ENCODE measurements at regions not wholly inside any gene's neighbourhood (a gene's known extent, or its start where the extent isn't known, plus 50 kb on each side); places are given as distances from the start of the nearest gene placed in this dataset.

GRCh38 chr13:76378767-76379166 is 507.4 kb downstream of the KCTD12 start:
- CTCF ChIA-PET, result no interaction called here
- POLR2A ChIA-PET, result no interaction called here

GRCh38 chr13:76363682-76364289 is 522.4 kb downstream of the KCTD12 start:
- DNase-seq (ENCODE audit: low read depth, low spot score), result no peak
- CTCF ChIA-PET, result no interaction called here

More at GRCh38 chr13:76378767-76379166, 507.4 kb downstream of the KCTD12 start:
- no peak for DNase-seq (ENCODE audit: low read depth, low spot score)
- no peak for TF ChIP-seq CTCF (IDR thresholded peaks at IDR 0.05; ENCODE audit: insufficient read depth, low read length, missing control alignments)
- no peak overlapping the region for H3K4me3 ChIP-seq (ENCODE audit: low read depth, low read length)

GRCh38 chr13:76361868-76362267 is 524.3 kb downstream of the KCTD12 start:
- no peak for TF ChIP-seq CTCF (IDR thresholded peaks at IDR 0.05; ENCODE audit: insufficient read depth, low read length, missing control alignments)
- DNase-seq (ENCODE audit: low read depth, low spot score), result no peak
- ChIA-PET POLR2A (no interaction called here), CTCF (no interaction called here)
- H3K4me3 ChIP-seq (ENCODE audit: low read depth, low read length), result no peak overlapping the region

More at GRCh38 chr13:76363682-76364289, 522.4 kb downstream of the KCTD12 start:
- TF ChIP-seq CTCF (IDR thresholded peaks at IDR 0.05; ENCODE audit: insufficient read depth, low read length, missing control alignments), result no peak
- POLR2A ChIA-PET, result no interaction called here
- no peak overlapping the region for H3K4me3 ChIP-seq (ENCODE audit: low read depth, low read length)

- ChIA-PET CTCF (no interaction called here), POLR2A (no interaction called here)
- no peak for TF ChIP-seq CTCF (IDR thresholded peaks at IDR 0.05; ENCODE audit: insufficient read depth, low read length, missing control alignments)
- H3K4me3 ChIP-seq (ENCODE audit: low read depth, low read length), result no peak overlapping the region
- no peak for DNase-seq (ENCODE audit: low read depth, low spot score)
These were observed 534.5 kb downstream of the KCTD12 start for GRCh38 chr13:76351541-76352229.

- no peak overlapping the region for H3K4me3 ChIP-seq (ENCODE audit: low read depth, low read length)
- ChIA-PET CTCF (no interaction called here), POLR2A (no interaction called here)
- DNase-seq (ENCODE audit: low read depth, low spot score), result no peak
- no peak for TF ChIP-seq CTCF (IDR thresholded peaks at IDR 0.05; ENCODE audit: insufficient read depth, low read length, missing control alignments)
These were observed 535.8 kb downstream of the KCTD12 start for GRCh38 chr13:76350399-76350798.

- POLR2A ChIA-PET, result no interaction called here
These were observed 536.5 kb downstream of the KCTD12 start for GRCh38 chr13:76349700-76350099.

More at GRCh38 chr13:76349700-76350099, 536.5 kb downstream of the KCTD12 start:
- no peak overlapping the region for H3K4me3 ChIP-seq (ENCODE audit: low read depth, low read length)
- DNase-seq (ENCODE audit: low read depth, low spot score), result no peak
- CTCF ChIA-PET, result no interaction called here
- TF ChIP-seq CTCF (IDR thresholded peaks at IDR 0.05; ENCODE audit: insufficient read depth, low read length, missing control alignments), result no peak

Measured in AG04449 (cell line).